ENCODE measurements at regions not wholly inside any gene's neighbourhood (a gene's known extent, or its start where the extent isn't known, plus 50 kb on each side); places are given as distances from the start of the nearest gene placed in this dataset.

GRCh38 chr12:17802657-17803641, 287.0 kb downstream of the RERGL start:
- TF ChIP-seq, protein P1, sequence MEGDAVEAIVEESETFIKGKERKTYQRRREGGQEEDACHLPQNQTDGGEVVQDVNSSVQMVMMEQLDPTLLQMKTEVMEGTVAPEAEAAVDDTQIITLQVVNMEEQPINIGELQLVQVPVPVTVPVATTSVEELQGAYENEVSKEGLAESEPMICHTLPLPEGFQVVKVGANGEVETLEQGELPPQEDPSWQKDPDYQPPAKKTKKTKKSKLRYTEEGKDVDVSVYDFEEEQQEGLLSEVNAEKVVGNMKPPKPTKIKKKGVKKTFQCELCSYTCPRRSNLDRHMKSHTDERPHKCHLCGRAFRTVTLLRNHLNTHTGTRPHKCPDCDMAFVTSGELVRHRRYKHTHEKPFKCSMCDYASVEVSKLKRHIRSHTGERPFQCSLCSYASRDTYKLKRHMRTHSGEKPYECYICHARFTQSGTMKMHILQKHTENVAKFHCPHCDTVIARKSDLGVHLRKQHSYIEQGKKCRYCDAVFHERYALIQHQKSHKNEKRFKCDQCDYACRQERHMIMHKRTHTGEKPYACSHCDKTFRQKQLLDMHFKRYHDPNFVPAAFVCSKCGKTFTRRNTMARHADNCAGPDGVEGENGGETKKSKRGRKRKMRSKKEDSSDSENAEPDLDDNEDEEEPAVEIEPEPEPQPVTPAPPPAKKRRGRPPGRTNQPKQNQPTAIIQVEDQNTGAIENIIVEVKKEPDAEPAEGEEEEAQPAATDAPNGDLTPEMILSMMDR (IDR thresholded peaks at IDR 0.05; ENCODE audit: insufficient read depth, low read length, poor library complexity, severe bottlenecking): no peak
- TF ChIP-seq EZH2phosphoT487 (conservative IDR thresholded peaks at IDR 0.05; ENCODE audit: low read length): no peak

Measured in SU-DHL-6 (cell line).